ENCODE measurements at regions not wholly inside any gene's neighbourhood (a gene's known extent, or its start where the extent isn't known, plus 50 kb on each side); places are given as distances from the start of the nearest gene placed in this dataset.
A peak's percentile ranks its signal among the peaks of the same experiment; 100 is the strongest.

DNA sequence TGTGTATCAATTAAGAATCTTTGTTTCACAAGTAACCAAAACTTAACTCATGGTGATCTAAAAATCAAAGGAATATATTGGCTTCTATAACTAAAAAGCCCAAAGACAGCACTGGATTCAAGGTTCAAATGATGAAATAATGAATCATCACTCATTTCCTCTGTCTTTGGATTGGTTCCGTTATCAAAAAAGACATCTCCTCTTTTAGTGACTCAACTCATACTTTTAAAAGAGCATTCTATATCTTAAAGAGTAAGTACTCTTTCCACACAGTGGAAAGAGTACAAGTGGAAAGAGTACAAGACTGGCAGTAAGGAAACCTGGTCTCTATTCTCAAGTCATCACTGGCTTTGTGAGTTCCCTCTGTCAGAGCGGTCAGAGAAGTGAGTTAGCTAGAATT lies 141.4 kb upstream of the NMUR2 start:
- Mint-ChIP-seq H3K27me3 (ENCODE audit: low read depth in 3 of 3) (peaks cover 8 to 23% (median 10%) of the 10 kb centered on the region in 3 donors), H3K27ac (no peak overlapping the region), H3K36me3 (no peaks in the 10 kb centered on the region), H3K4me3 (no peak overlapping the region), H3K4me1 (no peaks in the 10 kb centered on the region), H3K9me3 (peaks cover 0 to 6% (median 0%) of the 10 kb centered on the region in 6 donors)
- no peak for DNase-seq

DNA sequence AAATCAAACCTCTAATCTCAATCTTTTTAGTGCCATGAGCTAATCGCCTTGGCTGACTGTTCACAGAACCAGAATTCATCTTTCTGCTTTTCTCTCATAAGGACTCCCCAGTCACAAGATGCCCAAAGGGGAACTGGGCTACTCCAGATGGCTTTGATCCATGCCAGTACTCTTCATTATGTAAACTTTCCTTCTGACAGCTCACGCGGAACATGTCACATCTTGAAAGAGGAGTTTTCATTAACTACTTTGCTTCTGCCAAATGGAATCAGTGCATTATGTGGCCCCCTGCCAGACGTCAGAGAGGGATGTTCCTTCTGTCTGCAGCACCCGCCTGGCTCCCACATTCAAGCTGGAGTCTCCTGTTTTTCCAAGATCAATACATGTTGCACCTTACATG lies 142.1 kb upstream of the NMUR2 start:
- H3K4me3 Mint-ChIP-seq = no peak overlapping the region
- H3K27me3 Mint-ChIP-seq (ENCODE audit: low read depth in 3 of 3) = peaks cover 8 to 23% (median 11%) of the 10 kb centered on the region in 3 donors
- peaks cover 0 to 4% (median 0%) of the 10 kb centered on the region in 6 donors for H3K9me3 Mint-ChIP-seq
- DNase-seq = no peak
- H3K27ac Mint-ChIP-seq = no peak overlapping the region
- H3K36me3 Mint-ChIP-seq = no peaks in the 10 kb centered on the region
- no peaks in the 10 kb centered on the region for H3K4me1 Mint-ChIP-seq

DNA sequence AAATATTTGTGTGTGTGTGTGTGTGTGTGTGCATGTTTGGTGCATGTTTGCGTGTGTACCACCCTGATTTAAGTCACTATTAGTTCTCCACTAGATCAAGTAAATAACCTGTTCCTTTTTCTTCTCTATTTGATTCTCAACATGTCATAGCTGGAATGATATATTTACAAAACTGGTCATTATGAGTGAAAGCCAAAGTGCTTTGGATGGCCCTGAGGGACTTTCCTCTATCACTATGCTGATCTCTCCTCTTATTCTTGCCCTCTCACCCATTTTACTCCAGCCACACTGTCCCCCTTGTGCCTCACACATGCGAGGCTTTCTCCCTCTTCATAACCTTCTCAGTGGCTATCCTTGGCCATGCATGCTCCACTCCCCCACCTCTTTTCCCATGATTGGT lies 144.6 kb upstream of the NMUR2 start:
- H3K4me3 Mint-ChIP-seq = no peak overlapping the region
- H3K9me3 Mint-ChIP-seq = peaks cover 0 to under 1% (median 0%) of the 10 kb centered on the region in 6 donors
- DNase-seq = no peak
- H3K27ac Mint-ChIP-seq = no peak overlapping the region
- no peaks in the 10 kb centered on the region for H3K4me1 Mint-ChIP-seq
- H3K27me3 Mint-ChIP-seq (ENCODE audit: low read depth in 3 of 3) = peaks cover 2 to 8% (median 6%) of the 10 kb centered on the region in 3 donors
- H3K36me3 Mint-ChIP-seq = no peaks in the 10 kb centered on the region

DNA sequence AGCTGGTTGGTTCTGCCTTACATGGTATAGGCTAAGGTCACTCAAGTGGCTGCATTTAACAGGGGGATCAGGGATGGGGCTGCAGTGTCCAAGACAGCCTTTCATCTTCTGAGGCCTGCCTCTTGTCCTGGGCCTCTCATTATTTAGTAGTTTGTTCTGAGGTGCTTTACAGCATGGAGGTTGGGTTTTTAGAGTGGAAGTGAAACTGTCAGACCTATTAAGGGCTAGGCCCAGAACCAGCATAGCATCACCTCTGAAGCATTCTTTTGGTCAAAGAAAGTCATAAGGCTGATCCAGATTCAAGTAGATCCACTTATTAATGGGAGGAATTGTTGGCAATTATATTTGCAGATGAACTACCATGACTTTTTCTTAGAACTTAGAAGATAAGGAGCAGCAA lies 146.0 kb upstream of the NMUR2 start:
- no peak for DNase-seq
- Mint-ChIP-seq H3K4me1 (no peaks in the 10 kb centered on the region), H3K36me3 (no peaks in the 10 kb centered on the region), H3K27me3 (ENCODE audit: low read depth in 3 of 3) (peaks cover 0 to 8% (median 4%) of the 10 kb centered on the region in 3 donors), H3K27ac (no peak overlapping the region), H3K9me3 (no peaks in the 10 kb centered on the region), H3K4me3 (no peak overlapping the region)

DNA sequence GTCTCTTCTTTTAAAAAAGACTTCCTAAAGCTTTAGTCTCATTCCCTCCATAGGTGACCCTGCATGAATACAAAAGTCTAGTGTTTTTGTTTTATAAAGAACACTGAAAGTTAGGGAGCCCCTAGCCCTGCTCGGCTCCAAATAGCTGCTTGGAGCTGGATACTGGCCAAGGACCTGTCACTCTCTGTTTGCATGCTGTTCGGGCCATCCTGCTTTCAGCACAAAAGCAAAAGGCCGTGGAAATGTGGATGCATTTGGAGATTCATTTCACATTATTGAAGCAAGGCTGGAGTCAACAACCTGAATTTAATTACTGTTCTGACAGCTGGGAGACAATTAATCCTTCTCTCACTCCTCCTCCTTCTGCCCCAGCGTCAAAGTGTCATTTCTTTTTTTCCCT lies 151.7 kb upstream of the NMUR2 start:
- Mint-ChIP-seq H3K9me3 (no peaks in the 10 kb centered on the region), H3K4me1 (no peaks in the 10 kb centered on the region), H3K27me3 (ENCODE audit: low read depth in 3 of 3) (peaks cover 0 to 1% (median 0%) of the 10 kb centered on the region in 3 donors), H3K36me3 (no peaks in the 10 kb centered on the region), H3K27ac (no peak overlapping the region), H3K4me3 (no peak overlapping the region)
- DNase-seq = no peak

DNA sequence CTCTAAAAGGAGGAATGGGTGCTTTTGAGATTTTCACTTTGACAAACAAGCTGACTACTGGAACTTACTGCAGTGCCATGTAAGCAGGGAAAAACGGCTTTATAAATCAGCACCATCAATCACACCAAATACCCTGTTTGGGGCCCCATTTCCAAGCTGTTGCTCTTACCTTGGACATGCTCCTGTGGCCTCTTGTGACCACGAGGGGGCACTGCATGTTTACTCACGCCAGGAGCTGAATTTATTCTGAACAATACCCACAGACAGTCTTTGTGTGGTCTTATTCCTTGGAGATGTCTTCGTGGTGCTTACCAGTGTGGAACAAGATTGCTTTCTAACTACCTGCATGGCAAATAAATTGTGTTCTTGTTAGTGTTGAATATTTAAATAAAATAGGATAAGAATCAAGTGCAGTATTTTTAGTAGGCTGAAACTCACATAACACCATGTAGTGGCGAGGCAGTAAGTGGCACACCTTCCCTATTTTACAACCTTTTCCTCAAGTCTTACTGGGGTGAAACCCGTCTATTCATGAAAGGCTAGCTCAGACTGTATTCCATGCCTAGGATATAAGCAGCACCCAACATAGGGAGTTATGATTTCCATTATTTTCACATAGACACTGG lies 155.5 kb upstream of the NMUR2 start:
- Mint-ChIP-seq H3K4me3 (no peak overlapping the region), H3K9me3 (no peaks in the 10 kb centered on the region), H3K27me3 (ENCODE audit: low read depth in 3 of 3) (peaks cover 0 to 3% (median 0%) of the 10 kb centered on the region in 3 donors), H3K4me1 (no peaks in the 10 kb centered on the region), H3K36me3 (no peaks in the 10 kb centered on the region), H3K27ac (no peak overlapping the region)
- peak; percentile 7 to 34 (median 20) for DNase-seq

DNA sequence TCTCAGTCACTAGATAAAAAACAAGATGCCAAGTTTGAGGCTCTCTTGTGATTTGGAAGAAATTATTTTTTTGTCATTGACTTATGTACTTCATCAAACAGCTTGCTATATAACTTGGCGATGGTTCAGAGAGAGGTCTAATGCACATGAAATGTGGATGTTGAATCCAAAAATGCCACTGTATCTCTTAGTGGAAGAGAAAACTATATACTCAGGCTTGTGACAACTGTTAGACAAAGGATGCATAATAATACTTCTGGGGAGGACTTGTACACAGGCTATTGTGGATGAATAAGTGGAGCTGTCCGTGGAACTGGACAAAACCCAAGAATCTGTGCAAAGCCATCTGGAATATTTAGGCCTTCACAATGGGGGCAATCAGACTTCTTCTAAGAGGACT lies 162.9 kb upstream of the NMUR2 start:
- Mint-ChIP-seq H3K27ac (no peak overlapping the region), H3K4me1 (no peaks in the 10 kb centered on the region), H3K27me3 (ENCODE audit: low read depth in 3 of 3) (peaks cover 2 to 4% (median 3%) of the 10 kb centered on the region in 3 donors)

DNA sequence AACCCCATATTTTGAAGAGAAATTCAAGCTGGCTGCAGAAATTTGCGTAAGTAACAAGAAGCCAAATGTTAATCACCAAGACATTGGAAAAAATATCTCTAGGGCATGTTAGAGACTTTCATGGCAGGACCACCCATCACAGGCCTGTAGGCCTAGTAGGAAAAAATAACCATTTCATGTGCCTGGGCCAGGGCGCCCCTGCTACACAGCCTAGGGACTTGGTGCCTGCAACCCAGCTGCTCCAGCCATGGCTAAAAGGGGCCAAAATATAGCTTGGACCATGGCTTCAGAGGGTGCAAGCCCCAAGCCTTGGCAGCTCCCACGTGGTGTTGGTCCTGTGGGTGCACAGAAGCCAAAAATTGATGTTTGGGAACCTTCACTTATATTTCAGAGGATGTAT lies 167.7 kb upstream of the NMUR2 start:
- Mint-ChIP-seq H3K27ac (no peak overlapping the region), H3K4me1 (no peaks in the 10 kb centered on the region), H3K9me3 (peaks cover 0 to 5% (median 0%) of the 10 kb centered on the region in 6 donors), H3K27me3 (ENCODE audit: low read depth in 3 of 3) (peaks cover 0 to 5% (median 4%) of the 10 kb centered on the region in 3 donors), H3K36me3 (no peaks in the 10 kb centered on the region), H3K4me3 (no peak overlapping the region)
- DNase-seq = no peak

More for the DNA sequence above, 162.9 kb upstream of the NMUR2 start:
- peaks cover 0 to 5% (median 0%) of the 10 kb centered on the region in 6 donors for H3K9me3 Mint-ChIP-seq
- H3K36me3 Mint-ChIP-seq = no peaks in the 10 kb centered on the region
- DNase-seq = no peak
- no peak overlapping the region for H3K4me3 Mint-ChIP-seq

DNA sequence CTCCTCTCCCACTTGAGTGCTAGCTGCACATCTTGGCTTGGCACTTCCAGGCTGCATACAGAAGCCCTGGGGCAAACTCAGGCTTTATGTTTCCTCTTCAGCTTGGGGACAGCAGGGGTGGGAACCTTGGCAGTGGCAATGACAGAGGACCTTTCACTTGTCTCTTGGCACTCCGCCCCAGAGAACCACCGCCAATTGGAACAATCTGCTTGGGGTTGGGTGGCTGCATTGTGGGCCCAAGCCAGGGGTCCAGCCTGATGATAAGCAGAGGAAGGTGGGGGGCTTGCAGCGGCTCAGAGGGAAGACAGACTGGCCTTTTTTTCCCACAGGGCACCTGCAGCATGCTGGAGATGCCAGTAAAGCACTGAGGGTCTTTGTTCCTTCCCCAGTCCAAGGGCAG lies 179.0 kb upstream of the NMUR2 start:
- Mint-ChIP-seq H3K27me3 (ENCODE audit: low read depth in 3 of 3) (peaks cover 0 to 10% (median 5%) of the 10 kb centered on the region in 3 donors), H3K36me3 (no peaks in the 10 kb centered on the region), H3K27ac (no peak overlapping the region), H3K9me3 (peaks cover 8 to 27% (median 10%) of the 10 kb centered on the region in 6 donors), H3K4me1 (no peaks in the 10 kb centered on the region), H3K4me3 (no peak overlapping the region)
- no peak for DNase-seq

DNA sequence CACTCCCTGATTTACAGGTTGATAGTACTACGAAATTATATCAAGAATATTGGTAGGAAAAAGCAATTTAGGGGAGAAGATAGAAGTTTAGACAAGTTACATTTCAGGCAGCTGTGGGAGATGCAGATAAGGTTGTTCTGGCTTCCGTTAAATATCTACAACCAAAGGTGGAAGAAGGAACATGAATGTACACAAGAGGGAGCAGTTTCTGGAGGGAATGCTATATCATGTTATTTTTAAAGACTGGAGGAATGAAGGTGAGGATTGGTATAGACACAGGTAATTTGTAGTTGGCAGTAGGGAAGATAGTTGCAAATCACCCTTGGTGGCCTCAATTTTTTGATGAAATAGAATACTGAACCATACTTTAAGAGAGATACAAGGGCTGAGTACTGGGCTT lies 187.3 kb upstream of the NMUR2 start:
- H3K4me3 Mint-ChIP-seq = no peak overlapping the region
- H3K9me3 Mint-ChIP-seq = peaks cover 0 to 15% (median 5%) of the 10 kb centered on the region in 6 donors
- H3K4me1 Mint-ChIP-seq = no peaks in the 10 kb centered on the region
- no peak for DNase-seq
- H3K27ac Mint-ChIP-seq = no peak overlapping the region
- no peaks in the 10 kb centered on the region for H3K36me3 Mint-ChIP-seq
- H3K27me3 Mint-ChIP-seq (ENCODE audit: low read depth in 3 of 3) = no peaks in the 10 kb centered on the region

DNA sequence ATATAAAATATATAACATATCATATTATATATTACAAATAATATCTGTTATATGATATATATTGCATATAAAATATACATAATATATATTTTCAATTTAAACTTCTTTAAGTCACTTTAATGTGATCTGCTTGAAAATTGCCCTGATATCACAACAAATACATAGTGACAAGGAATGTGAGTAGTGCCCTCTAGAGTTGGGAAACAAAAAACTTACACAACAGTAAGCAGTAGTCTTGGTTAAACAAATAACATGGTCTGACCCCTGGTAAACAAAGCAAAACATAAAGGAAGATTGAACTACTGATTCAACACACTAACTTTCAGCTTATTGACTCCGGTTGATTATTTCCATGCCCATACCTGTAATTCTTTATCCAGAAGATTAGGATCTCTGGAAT lies 188.3 kb upstream of the NMUR2 start:
- Mint-ChIP-seq H3K4me3 (no peak overlapping the region), H3K4me1 (no peaks in the 10 kb centered on the region), H3K27me3 (ENCODE audit: low read depth in 3 of 3) (no peaks in the 10 kb centered on the region), H3K36me3 (no peaks in the 10 kb centered on the region), H3K9me3 (peaks cover 0 to 6% (median 4%) of the 10 kb centered on the region in 6 donors), H3K27ac (no peak overlapping the region)
- DNase-seq = no peak

DNA sequence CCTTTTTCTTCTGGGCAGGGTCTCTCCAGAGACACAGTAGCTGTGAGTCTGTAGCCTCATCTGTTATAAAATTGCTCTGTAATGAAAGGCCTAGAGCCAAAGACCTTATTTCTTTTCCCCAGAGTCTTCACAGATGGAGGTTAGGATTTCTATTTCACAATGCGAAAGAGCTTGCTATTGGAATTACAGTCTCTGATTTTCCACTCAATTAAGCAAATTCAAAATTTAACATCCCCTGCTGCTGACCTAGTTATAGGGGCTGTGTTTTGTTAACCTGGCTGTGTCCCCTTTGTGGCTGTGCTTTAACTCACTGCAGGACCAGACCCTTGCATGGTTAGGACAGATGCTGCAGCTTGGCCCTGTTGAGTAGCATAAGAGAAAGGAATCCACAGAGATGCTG lies 190.3 kb upstream of the NMUR2 start:
- Mint-ChIP-seq H3K27me3 (ENCODE audit: low read depth in 3 of 3) (peaks cover 0 to 4% (median 3%) of the 10 kb centered on the region in 3 donors), H3K4me1 (no peaks in the 10 kb centered on the region), H3K27ac (no peak overlapping the region), H3K9me3 (peaks cover 0 to 4% (median under 1%) of the 10 kb centered on the region in 6 donors), H3K36me3 (no peaks in the 10 kb centered on the region), H3K4me3 (no peak overlapping the region)
- DNase-seq = no peak

DNA sequence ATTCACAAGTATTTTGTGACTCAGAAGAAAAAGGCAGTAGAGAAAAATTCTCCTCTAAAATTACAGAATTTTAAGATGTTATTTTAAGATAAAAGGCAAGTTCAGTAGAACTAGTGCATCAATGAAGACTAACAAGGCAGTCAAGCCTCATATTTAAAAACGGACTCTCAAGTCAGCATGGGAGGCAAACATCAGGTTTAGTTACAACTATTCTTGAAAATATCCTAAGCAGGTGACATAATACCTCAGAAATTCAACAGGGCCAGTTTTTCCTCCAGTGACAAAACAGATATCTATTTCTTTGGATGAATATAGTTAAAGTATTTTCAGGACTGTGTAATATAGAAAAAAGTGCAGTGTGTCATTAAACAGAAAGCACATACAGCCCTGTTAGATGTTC lies 194.0 kb upstream of the NMUR2 start:
- Mint-ChIP-seq H3K9me3 (peaks cover 0 to 4% (median under 1%) of the 10 kb centered on the region in 6 donors), H3K4me1 (no peaks in the 10 kb centered on the region), H3K36me3 (no peaks in the 10 kb centered on the region), H3K27ac (no peak overlapping the region), H3K4me3 (no peak overlapping the region), H3K27me3 (ENCODE audit: low read depth in 3 of 3) (peaks cover 0 to 4% (median 3%) of the 10 kb centered on the region in 3 donors)
- DNase-seq = no peak

DNA sequence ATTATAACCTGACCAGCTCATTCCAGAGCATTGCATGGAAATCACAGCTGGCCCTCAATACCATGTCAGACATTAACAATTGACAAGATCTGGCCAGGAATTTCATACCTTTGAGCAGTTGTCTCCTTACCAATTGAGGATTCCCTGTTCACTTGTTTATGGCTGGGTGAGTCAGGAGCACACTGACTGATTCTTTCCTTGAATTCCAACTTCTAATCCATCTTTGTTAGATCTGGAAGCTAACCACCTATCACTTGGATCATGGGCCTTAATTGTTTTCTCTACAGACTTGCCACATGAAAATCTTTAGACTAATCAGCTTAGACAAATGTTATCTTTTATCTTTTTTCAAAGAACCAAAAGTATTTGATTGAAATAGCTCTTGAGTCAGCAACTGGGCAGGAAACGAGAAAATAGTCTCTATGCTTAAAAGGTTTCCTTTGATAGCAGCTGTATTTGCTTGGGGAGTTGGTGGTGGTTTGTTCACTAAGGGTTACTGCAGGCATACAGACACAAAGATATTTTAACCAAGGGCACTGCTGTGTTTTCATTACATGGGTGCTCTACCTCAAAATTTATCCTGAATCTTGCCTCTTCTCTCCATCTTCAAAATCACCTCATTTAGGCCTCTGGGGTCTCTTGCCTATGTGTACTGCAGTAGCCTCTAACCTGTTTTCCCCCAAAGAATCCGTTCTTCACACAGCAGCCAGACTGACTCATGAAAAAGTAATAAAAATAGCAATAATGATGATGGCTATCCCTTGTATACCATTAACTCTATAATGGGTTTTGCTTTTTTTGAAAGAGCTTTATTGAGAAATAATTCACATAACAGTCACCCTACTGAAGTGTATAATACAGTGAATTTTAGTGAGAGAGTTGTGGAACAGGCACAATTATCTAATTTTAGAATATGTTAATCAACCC lies 197.0 kb upstream of the NMUR2 start:
- no peak overlapping the region for H3K4me3 Mint-ChIP-seq
- no peak overlapping the region for H3K27ac Mint-ChIP-seq
- peaks cover 0 to 4% (median under 1%) of the 10 kb centered on the region in 6 donors for H3K9me3 Mint-ChIP-seq
- H3K4me1 Mint-ChIP-seq = no peaks in the 10 kb centered on the region
- H3K27me3 Mint-ChIP-seq (ENCODE audit: low read depth in 3 of 3) = peaks cover 0 to 4% (median 3%) of the 10 kb centered on the region in 3 donors
- no peak for DNase-seq
- H3K36me3 Mint-ChIP-seq = no peaks in the 10 kb centered on the region
